Mucosa of descending colon (tissue), 3 donors: ENCODE measurements at regions not wholly inside any gene's neighbourhood (a gene's known extent, or its start where the extent isn't known, plus 50 kb on each side); places are given as distances from the start of the nearest gene placed in this dataset.

ENCODE experiments used
- ATAC-seq: fragments of 200-7000 bp; cut with Tn5 transposase; one replicate; pipeline ENCODE4 v1.9.1; 2020; ENCODE audit warnings: mild to moderate bottlenecking, moderate library complexity
- DNase-seq, 3 donors: peaks; one replicate each; pipeline ENCODE4 v3.0.0-alpha.2; 2020
- H3K36me3 ChIP-seq: fragments of 200-600 bp; one replicate; pipeline ENCODE4 v1.8.0; 2021; ENCODE audit warnings: low read depth, mild to moderate bottlenecking
- H3K4me1 ChIP-seq: fragments of 200-600 bp; one replicate; pipeline ENCODE4 v1.8.0; 2021; ENCODE audit warnings: low read depth, mild to moderate bottlenecking
- H3K4me3 ChIP-seq: fragments of 200-600 bp; one replicate; pipeline ENCODE4 v1.8.0; 2021; ENCODE audit warnings: mild to moderate bottlenecking
- H3K9me3 ChIP-seq: fragments of 200-600 bp; one replicate; pipeline ENCODE4 v1.8.0; 2021; ENCODE audit warnings: mild to moderate bottlenecking
- intact Hi-C, 2 donors: fragments of 100-400 bp; cut with DNase I in 1 of 2; cut with micrococcal nuclease in 1 of 2; formaldehyde crosslinking; loops; one replicate each; pipeline versions ENCODE4 v1.11.0 to v1.11.1; 2022; cut with DNase I, micrococcal nuclease
- TF ChIP-seq, protein P1 (sequence below): fragments of 200-600 bp; IDR thresholded peaks from one replicate; pipeline ENCODE4 v1.8.0; 2022; ENCODE audit warnings: antibody characterized with exemption, mild to moderate bottlenecking
- donor health status: DM: no; HTN: no; CAD: no; lungs with moderate emphysema.
- donor health status: DM: no; HTN: no; CAD: no.
- donor health status: DM: no; HTN: yes; CAD: no.

GRCh38 chr20:57957411-57958049 is 247.7 kb upstream of the PMEPA1 start:
- ATAC-seq (no peak), DNase-seq (no peak)
- Histone ChIP-seq H3K4me1 (no peaks in the 10 kb centered on the region), H3K9me3 (no peaks in the 10 kb centered on the region), H3K4me3 (no peak overlapping the region), H3K36me3 (no peaks in the 10 kb centered on the region)
- intact Hi-C loops: no loop called here
- TF ChIP-seq, protein P1, sequence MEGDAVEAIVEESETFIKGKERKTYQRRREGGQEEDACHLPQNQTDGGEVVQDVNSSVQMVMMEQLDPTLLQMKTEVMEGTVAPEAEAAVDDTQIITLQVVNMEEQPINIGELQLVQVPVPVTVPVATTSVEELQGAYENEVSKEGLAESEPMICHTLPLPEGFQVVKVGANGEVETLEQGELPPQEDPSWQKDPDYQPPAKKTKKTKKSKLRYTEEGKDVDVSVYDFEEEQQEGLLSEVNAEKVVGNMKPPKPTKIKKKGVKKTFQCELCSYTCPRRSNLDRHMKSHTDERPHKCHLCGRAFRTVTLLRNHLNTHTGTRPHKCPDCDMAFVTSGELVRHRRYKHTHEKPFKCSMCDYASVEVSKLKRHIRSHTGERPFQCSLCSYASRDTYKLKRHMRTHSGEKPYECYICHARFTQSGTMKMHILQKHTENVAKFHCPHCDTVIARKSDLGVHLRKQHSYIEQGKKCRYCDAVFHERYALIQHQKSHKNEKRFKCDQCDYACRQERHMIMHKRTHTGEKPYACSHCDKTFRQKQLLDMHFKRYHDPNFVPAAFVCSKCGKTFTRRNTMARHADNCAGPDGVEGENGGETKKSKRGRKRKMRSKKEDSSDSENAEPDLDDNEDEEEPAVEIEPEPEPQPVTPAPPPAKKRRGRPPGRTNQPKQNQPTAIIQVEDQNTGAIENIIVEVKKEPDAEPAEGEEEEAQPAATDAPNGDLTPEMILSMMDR: no peak

GRCh38 chr20:57953638-57954037 is 243.8 kb upstream of the PMEPA1 start:
- TF ChIP-seq, protein P1: no peak
- intact Hi-C loops: no loop called here

GRCh38 chr20:57952136-57952535 is 242.3 kb upstream of the PMEPA1 start:
- Histone ChIP-seq H3K9me3 (no peaks in the 10 kb centered on the region), H3K36me3 (no peaks in the 10 kb centered on the region), H3K4me1 (no peaks in the 10 kb centered on the region), H3K4me3 (no peak overlapping the region)
- intact Hi-C loops: no loop called here
- DNase-seq (no peak), ATAC-seq (no peak)
- TF ChIP-seq, protein P1: no peak

More at GRCh38 chr20:57953638-57954037, 243.8 kb upstream of the PMEPA1 start:
- Histone ChIP-seq H3K36me3 (no peaks in the 10 kb centered on the region), H3K4me3 (no peak overlapping the region), H3K4me1 (no peaks in the 10 kb centered on the region), H3K9me3 (no peaks in the 10 kb centered on the region)
- ATAC-seq (no peak), DNase-seq (no peak)

DNA sequence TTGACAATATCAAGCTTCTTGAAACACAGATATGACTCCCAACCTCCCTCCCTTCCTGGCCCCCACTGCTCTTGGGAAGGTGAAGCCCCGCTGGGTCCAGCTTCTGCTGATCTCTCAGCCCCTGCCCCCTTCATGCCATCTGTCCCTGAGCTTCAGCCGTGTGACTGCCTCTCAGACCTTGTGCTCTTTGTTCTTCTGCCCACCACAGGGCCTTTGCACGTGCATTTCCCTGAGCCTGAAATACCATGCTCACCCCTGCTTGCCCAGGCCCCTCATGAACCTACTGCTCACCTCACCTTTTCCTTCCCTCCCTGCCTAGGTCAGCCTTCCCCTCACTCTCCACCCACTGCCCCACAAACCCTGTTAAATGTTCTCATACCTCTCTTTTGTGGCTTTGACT is 241.7 kb upstream of the PMEPA1 start:
- DNase-seq: no peak
- TF ChIP-seq, protein P1: no peak
- ATAC-seq: no peak
- H3K9me3 ChIP-seq: no peaks in the 10 kb centered on the region
- H3K4me3 ChIP-seq: no peak overlapping the region
- H3K36me3 ChIP-seq: no peaks in the 10 kb centered on the region
- no peaks in the 10 kb centered on the region for H3K4me1 ChIP-seq
- intact Hi-C loops: no loop called here

DNA sequence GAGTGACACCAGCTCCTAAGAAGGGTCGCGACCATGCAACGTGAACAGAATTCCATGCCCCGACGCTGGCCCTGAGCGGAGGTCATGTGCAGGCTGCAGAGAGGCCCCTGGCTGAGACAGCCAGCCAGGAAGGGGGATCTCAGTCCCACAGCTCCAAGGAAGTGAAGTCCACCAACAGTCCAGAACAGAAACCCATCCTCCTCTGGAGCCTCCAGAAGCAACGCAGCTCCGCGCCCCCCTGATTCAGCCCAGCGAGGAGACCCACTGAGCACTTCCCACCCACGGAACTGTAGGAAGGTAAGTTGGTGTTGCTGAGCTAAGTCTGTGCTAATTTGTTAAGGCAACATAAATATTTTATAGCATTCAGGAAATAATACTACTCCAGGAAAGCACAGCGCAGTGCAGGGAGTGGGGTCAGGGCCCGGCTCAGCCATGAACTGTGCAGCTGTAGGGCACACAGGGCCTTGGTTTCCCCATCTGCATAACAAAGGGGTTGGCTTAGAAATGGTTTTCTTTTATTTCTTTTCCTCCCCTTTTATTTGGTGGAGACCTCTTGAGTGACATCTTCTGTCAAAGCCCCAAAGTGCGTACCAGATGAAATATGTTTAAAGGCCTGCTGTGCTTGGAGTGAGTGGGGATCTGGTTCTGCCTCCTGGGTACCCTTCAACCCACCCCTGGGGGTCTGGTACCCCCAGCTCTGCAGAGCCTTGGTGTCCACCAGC is 241.1 kb upstream of the PMEPA1 start:
- Histone ChIP-seq H3K4me1 (no peaks in the 10 kb centered on the region), H3K4me3 (no peak overlapping the region), H3K9me3 (no peaks in the 10 kb centered on the region), H3K36me3 (no peaks in the 10 kb centered on the region)
- DNase-seq: no peak
- intact Hi-C loops: no loop called here
- ATAC-seq: no peak
- TF ChIP-seq, protein P1: no peak
